ENCODE measurements at regions not wholly inside any gene's neighbourhood (a gene's known extent, or its start where the extent isn't known, plus 50 kb on each side); places are given as distances from the start of the nearest gene placed in this dataset.

- no peaks in the 10 kb centered on the region for H3K9me3 ChIP-seq (ENCODE audit: severe bottlenecking)
- H3K27me3 ChIP-seq (ENCODE audit: insufficient read depth, low read depth, severe bottlenecking), result no peaks in the 10 kb centered on the region
- TF ChIP-seq CTCF (IDR thresholded peaks at IDR 0.05; ENCODE audit: low read depth, low read length), result no peak
- no peak for DNase-seq
- no peaks in the 10 kb centered on the region for H3K36me3 ChIP-seq
- no peak overlapping the region for H3K27ac ChIP-seq
- H3K4me3 ChIP-seq (ENCODE audit: low read depth, low read length), result no peak overlapping the region
Observed at GRCh38 chr13:109694972-109695371, 91.4 kb downstream of the IRS2 start.

- Histone ChIP-seq H3K9me3 (ENCODE audit: severe bottlenecking) (no peaks in the 10 kb centered on the region), H3K27ac (no peak overlapping the region), H3K27me3 (ENCODE audit: insufficient read depth, low read depth, severe bottlenecking) (no peaks in the 10 kb centered on the region), H3K4me3 (ENCODE audit: low read depth, low read length) (no peak overlapping the region), H3K36me3 (no peaks in the 10 kb centered on the region)
- TF ChIP-seq CTCF (IDR thresholded peaks at IDR 0.05; ENCODE audit: low read depth, low read length), result no peak
- no peak for DNase-seq
Observed at GRCh38 chr13:109693213-109693612, 93.2 kb downstream of the IRS2 start.

DNA sequence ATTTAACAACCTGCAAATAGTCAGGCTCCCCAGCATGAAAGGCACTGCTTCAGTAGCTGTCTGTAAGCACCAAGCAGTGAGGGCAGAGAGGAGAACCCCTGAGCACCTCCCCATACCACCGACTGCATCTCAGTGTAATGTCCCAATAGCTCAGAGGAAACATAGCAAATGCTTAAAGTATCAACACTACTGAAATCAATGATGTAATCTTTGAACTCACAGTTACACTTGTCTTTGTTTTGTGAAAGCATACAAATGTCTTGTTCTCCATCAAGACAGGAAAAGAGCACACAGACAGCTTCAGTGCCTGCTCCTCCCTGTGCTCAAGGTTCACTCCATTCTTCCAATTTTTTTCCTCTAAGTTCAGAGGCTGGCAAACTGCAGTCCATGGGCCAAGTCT, 94.7 kb downstream of the IRS2 start:
- H3K27me3 ChIP-seq (ENCODE audit: insufficient read depth, low read depth, severe bottlenecking), result no peaks in the 10 kb centered on the region
- H3K9me3 ChIP-seq (ENCODE audit: severe bottlenecking), result no peaks in the 10 kb centered on the region
- H3K27ac ChIP-seq, result no peak overlapping the region
- no peak overlapping the region for H3K4me3 ChIP-seq (ENCODE audit: low read depth, low read length)
- H3K36me3 ChIP-seq, result no peaks in the 10 kb centered on the region
- DNase-seq, result no peak
- TF ChIP-seq CTCF (IDR thresholded peaks at IDR 0.05; ENCODE audit: low read depth, low read length), result no peak

DNA sequence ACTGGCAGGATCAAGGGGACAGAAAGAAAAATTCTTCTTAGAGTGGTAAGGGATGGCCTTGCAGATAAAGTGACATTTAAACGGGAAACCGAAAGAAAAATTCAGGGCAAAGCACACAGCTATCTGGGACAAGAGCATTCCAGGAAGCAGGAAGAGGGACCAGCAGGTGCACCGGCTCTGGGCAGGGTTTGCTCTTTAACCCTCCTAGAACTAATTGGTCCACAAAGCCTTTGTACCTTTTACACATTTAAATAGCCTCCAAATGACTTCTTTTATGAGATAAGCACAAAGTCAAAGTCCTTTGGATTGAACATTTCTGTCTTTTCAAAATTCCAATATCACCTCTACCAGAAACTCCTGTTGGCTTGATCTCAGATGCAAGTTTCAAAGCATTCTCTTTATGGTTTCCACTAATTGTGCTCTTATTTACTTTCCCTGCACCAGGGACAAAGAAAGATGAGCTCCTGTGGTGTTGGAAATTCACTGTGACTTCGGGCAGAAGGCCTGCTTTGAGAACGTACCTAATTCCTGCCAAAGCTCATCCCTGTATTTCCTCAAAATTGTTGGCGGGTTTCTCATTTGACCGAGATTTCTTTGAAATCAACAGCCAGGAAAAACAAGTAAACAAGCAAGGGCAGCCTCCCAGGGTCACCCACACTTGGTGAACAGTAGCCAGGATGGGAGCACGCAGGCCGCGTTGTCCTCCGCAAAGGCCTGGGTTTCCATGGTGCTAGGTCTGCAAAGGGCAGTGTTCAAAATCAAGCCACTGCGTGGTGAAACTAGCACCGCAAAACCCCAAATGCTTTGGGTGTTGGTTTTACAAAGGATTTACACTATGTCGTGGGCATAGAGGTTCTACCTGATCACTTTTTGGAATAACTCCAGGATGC, 98.6 kb downstream of the IRS2 start:
- no peak for TF ChIP-seq CTCF (IDR thresholded peaks at IDR 0.05; ENCODE audit: low read depth, low read length)
- H3K27ac ChIP-seq, result no peak overlapping the region
- DNase-seq, result no peak
- H3K27me3 ChIP-seq (ENCODE audit: insufficient read depth, low read depth, severe bottlenecking), result no peaks in the 10 kb centered on the region
- H3K4me3 ChIP-seq (ENCODE audit: low read depth, low read length), result no peak overlapping the region
- H3K9me3 ChIP-seq (ENCODE audit: severe bottlenecking), result no peaks in the 10 kb centered on the region
- H3K36me3 ChIP-seq, result no peaks in the 10 kb centered on the region

- Histone ChIP-seq H3K36me3 (no peaks in the 10 kb centered on the region), H3K4me3 (ENCODE audit: low read depth, low read length) (no peak overlapping the region), H3K27me3 (ENCODE audit: insufficient read depth, low read depth, severe bottlenecking) (no peaks in the 10 kb centered on the region), H3K9me3 (ENCODE audit: severe bottlenecking) (no peaks in the 10 kb centered on the region), H3K27ac (no peak overlapping the region)
- DNase-seq, result no peak
- no peak for TF ChIP-seq CTCF (IDR thresholded peaks at IDR 0.05; ENCODE audit: low read depth, low read length)
Observed at GRCh38 chr13:109685203-109685602, 101.2 kb downstream of the IRS2 start.

- no peak for TF ChIP-seq CTCF (IDR thresholded peaks at IDR 0.05; ENCODE audit: low read depth, low read length)
- H3K27me3 ChIP-seq (ENCODE audit: insufficient read depth, low read depth, severe bottlenecking), result no peaks in the 10 kb centered on the region
- no peaks in the 10 kb centered on the region for H3K36me3 ChIP-seq
- no peak overlapping the region for H3K4me3 ChIP-seq (ENCODE audit: low read depth, low read length)
- H3K27ac ChIP-seq, result no peak overlapping the region
- H3K9me3 ChIP-seq (ENCODE audit: severe bottlenecking), result no peaks in the 10 kb centered on the region
- no peak for DNase-seq
Observed at GRCh38 chr13:109684824-109685202, 101.6 kb downstream of the IRS2 start.
